Small intestine (tissue), 7 donors: ENCODE measurements at regions not wholly inside any gene's neighbourhood (a gene's known extent, or its start where the extent isn't known, plus 50 kb on each side); places are given as distances from the start of the nearest gene placed in this dataset.
"Not testable (repeated sequence)": the region's sequence is repeated elsewhere in the genome, so short reads cannot be mapped to it uniquely, and the experiment has no call there.

ENCODE experiments used
- DNase-seq, 2 donors: peaks; one replicate each; pipeline versions ENCODE4 v3.0.0 to v3.0.0-alpha.2; 2013
- FAIRE-seq: peaks from 2 replicates; lab custom pipeline; 2012; peaks lifted over from hg19 to GRCh38; lab: Jason Lieb, UNC
- H3K27ac ChIP-seq, 3 donors: one replicate each; pipeline ENCODE4 v1.5.1; 2013; ENCODE audit warnings: low read length in 2 of 3, mild to moderate bottlenecking in 2 of 3, control low read depth in 1 of 3, inconsistent platforms in 1 of 3, low read depth in 1 of 3, moderate library complexity in 1 of 3
- H3K27me3 ChIP-seq, 3 donors: one replicate each; pipeline ENCODE4 v1.6.1; 2013; ENCODE audit warnings: low read length in 3 of 3, inconsistent platforms in 1 of 3; ENCODE audit not compliant: control insufficient read depth in 3 of 3, insufficient read depth in 3 of 3
- H3K36me3 ChIP-seq, 3 donors: one replicate each; pipeline ENCODE4 v1.6.1; 2013; ENCODE audit warnings: low read length in 3 of 3, inconsistent platforms in 1 of 3, low read depth in 1 of 3, mild to moderate bottlenecking in 1 of 3, moderate library complexity in 1 of 3; ENCODE audit not compliant: control insufficient read depth in 3 of 3, insufficient read depth in 2 of 3
- H3K4me1 ChIP-seq, 3 donors: one replicate each; pipeline ENCODE4 v1.6.1; 2013; ENCODE audit warnings: low read length in 2 of 3, inconsistent platforms in 1 of 3, low read depth in 1 of 3, mild to moderate bottlenecking in 1 of 3, moderate library complexity in 1 of 3; ENCODE audit not compliant: control insufficient read depth in 3 of 3, insufficient read depth in 2 of 3
- H3K4me3 ChIP-seq, 3 donors: one replicate each; pipeline ENCODE4 v1.5.1; 2013; ENCODE audit warnings: low read length in 3 of 3, control low read depth in 1 of 3, inconsistent platforms in 1 of 3, low read depth in 1 of 3, mild to moderate bottlenecking in 1 of 3, moderate library complexity in 1 of 3
- H3K9me3 ChIP-seq, 2 donors: one replicate each; pipeline ENCODE4 v1.6.1; 2013; ENCODE audit warnings: low read depth in 1 of 2, low read length in 1 of 2; ENCODE audit not compliant: control insufficient read depth in 2 of 2, insufficient read depth in 1 of 2
- WGBS, 3 donors: extraction: QIAGEN DNeasy Blood & Tissue Kit; methylation state at CpG; one replicate each; pipeline ENCODE4 v1.1.7; 2013; 5-methylcytosine and 5-hydroxymethylcytosine counted together
- donor health status: healthy with polysubstance abuse.
- donor health status: control.
- donor health status: control.
- donor health status: Bipolar disorder and iron deficiency.
- donor health status: healthy.

GRCh38 chr2:87657915-87658314, 90.0 kb upstream of the PLGLB2 start:
- H3K4me1 ChIP-seq, H3K4me3 ChIP-seq, H3K9me3 ChIP-seq, H3K27ac ChIP-seq, FAIRE-seq, H3K36me3 ChIP-seq, DNase-seq, H3K27me3 ChIP-seq: not testable (repeated sequence)
- 17 to 36% (median 21%) methylated on average over 1 of the region's 2 CpGs for WGBS, 3 donors

GRCh38 chr2:87658357-87658756, 89.5 kb upstream of the PLGLB2 start:
- not testable (repeated sequence) for FAIRE-seq, H3K4me3 ChIP-seq, H3K36me3 ChIP-seq, H3K27me3 ChIP-seq, H3K27ac ChIP-seq, H3K9me3 ChIP-seq, DNase-seq, H3K4me1 ChIP-seq
- 0 to 76% (median 17%) methylated on average over 1 to 3 of the region's 7 CpGs for WGBS, 3 donors

DNA sequence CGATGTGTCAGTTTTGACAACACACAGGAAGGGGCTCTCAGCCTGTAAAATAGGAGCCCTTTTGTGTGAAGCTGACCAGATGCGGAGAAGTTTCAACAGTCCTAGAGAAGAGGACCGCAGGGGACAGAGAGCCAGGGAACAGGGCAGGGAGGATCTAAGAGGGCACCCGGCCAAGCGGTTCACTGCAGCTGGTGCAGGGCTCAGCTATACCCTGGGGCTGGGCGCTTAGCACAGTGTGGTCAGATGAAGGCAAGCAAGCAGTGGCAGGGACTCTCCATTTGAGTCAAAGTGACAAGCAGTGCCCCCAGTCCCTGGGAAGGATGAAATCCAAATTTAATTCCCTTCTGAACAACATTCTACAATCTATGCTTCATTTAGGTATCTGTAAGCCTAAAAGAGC, 88.9 kb upstream of the PLGLB2 start:
- not testable (repeated sequence) for DNase-seq, H3K27ac ChIP-seq
- WGBS, 3 donors, result 19 to 69% (median 52%) methylated on average over 3 to 5 of the region's 6 CpGs

DNA sequence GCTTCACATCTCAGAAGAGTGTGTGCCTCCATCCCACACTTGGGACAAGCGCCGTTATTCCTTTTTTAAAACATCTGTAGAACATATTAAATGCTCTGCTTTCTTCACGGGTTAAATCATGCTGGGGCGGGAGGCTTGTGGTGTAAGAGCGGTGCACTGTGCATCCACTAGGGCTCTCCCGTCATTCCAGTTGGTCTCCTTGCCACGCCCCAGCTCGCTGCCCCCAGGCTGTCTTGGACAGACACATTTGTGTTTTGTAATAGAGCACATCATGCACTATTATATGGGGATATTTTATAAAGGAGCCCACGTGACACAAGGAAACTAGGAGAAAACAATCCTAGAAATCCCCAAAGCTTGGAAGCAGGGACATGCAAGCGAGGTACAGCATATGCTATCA, 87.7 kb upstream of the PLGLB2 start:
- not testable (repeated sequence) for DNase-seq, H3K9me3 ChIP-seq, FAIRE-seq, H3K27me3 ChIP-seq, H3K4me3 ChIP-seq, H3K36me3 ChIP-seq, H3K4me1 ChIP-seq, H3K27ac ChIP-seq
- 92 to 95% (median 93%) methylated on average over 7 to 9 of the region's 10 CpGs for WGBS, 3 donors

More for the DNA sequence above, 88.9 kb upstream of the PLGLB2 start:
- H3K9me3 ChIP-seq, H3K27me3 ChIP-seq, H3K4me1 ChIP-seq, H3K4me3 ChIP-seq, FAIRE-seq, H3K36me3 ChIP-seq: not testable (repeated sequence)

DNA sequence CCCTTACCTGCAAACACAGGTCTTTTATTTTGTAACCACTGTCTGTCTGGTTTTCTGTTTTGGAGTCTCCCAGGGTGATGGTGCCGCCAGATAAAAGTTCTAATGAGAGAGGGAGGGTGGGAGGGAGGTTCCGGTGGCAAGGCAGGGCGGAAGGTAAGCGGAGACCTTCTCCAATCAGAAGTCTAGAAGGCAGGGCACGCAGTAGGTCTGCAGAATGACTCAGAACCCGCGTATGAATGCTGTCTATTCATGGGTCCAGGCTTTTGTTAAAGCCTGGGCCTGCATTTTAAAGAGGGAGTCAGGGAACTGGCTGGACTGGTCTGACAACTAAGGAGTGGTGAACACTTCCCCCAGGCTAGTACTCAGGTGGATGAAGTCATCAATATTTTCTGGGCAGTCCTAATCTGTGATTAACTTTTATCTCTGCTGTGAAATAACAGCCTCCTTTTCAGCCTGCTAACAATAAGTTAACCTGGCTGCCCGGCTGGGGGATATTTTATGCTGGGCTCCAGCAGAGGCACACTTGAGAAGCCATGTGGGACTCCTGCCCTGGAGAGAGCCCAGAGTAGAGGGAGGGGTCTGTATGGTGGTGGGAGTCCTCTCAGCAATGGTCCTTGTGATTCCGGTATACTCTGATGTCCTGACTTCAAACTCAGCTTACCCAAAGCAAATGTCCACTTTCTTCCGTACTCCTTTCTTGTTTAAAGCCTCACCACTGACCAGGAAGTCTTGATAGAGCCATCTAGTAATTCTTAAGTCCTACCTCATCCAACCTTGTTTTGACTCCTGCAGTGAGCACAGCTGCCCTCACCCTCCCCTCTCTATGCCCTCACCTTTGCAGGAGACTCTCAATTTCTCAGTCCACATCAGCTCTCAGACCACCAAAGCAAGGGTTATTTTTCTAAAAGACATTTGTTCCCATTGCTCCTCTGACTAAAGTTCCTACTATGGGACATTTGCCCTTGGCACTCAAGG, 85.3 kb upstream of the PLGLB2 start:
- not testable (repeated sequence) for H3K9me3 ChIP-seq, FAIRE-seq, H3K27me3 ChIP-seq, H3K4me3 ChIP-seq, H3K27ac ChIP-seq, H3K4me1 ChIP-seq, H3K36me3 ChIP-seq
- WGBS, 3 donors, result 24 to 62% (median 33%) methylated on average over 9 of the region's 10 CpGs
- peak; percentile 62 to 70 for DNase-seq

DNA sequence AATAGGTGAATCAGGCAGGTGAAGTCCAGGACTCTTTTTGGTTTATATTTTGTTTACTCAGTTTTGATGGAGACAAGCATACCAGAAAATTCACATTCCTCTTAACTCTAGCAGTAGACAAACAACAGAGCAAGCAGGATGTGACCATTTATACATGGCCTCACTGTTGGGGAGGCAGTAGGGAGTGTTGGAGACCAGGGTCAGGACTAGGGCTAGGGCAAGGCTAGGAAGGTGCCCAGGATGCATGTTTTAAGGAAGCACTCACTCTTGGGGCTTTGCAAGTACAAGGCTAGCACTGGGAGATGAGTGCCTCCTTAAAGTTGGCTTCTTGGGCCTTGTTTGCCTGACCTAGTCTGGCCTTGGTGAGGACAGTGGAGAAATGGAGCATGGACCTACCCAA, 84.5 kb upstream of the PLGLB2 start:
- not testable (repeated sequence) for FAIRE-seq, H3K4me1 ChIP-seq

GRCh38 chr2:87667027-87667426, 80.9 kb upstream of the PLGLB2 start:
- not testable (repeated sequence) for H3K4me3 ChIP-seq, H3K27me3 ChIP-seq, H3K4me1 ChIP-seq, H3K9me3 ChIP-seq, H3K27ac ChIP-seq, H3K36me3 ChIP-seq, DNase-seq, FAIRE-seq

More for the DNA sequence above, 84.5 kb upstream of the PLGLB2 start:
- not testable (repeated sequence) for H3K4me3 ChIP-seq, DNase-seq, H3K36me3 ChIP-seq, H3K9me3 ChIP-seq, H3K27me3 ChIP-seq, H3K27ac ChIP-seq

- H3K4me1 ChIP-seq, H3K4me3 ChIP-seq, H3K27ac ChIP-seq, H3K27me3 ChIP-seq, H3K36me3 ChIP-seq, DNase-seq, FAIRE-seq, H3K9me3 ChIP-seq: not testable (repeated sequence)
- no CpG with 5 or more reads among the region's 5 CpGs for WGBS, 3 donors
Observed at GRCh38 chr2:87668361-87668760, 79.5 kb upstream of the PLGLB2 start.
